Left lung (tissue), 4 donors: ENCODE measurements at regions not wholly inside any gene's neighbourhood (a gene's known extent, or its start where the extent isn't known, plus 50 kb on each side); places are given as distances from the start of the nearest gene placed in this dataset.

Experiments
- ATAC-seq: fragments of 200-7000 bp; cut with Tn5 transposase; one replicate; pipeline ENCODE4 v1.9.1; 2020; ENCODE audit warnings: moderate library complexity
- DNase-seq, 4 donors: peaks; one replicate each; pipeline ENCODE4 v3.0.0-alpha.2; 2013 to 2020
- H3K27ac ChIP-seq, 2 donors: fragments of 200-600 bp; sonication (generic) in 1 of 2; one replicate each; pipeline versions ENCODE4 v1.5.0 to v1.8.0; 2020 to 2021
- H3K27me3 ChIP-seq, 2 donors: fragments of 200-600 bp; sonication (generic) in 1 of 2; one replicate each; pipeline versions ENCODE4 v1.5.0 to v1.8.0; 2020 to 2021
- H3K36me3 ChIP-seq, 2 donors: fragments of 200-600 bp; sonication (generic) in 1 of 2; one replicate each; pipeline versions ENCODE4 v1.5.0 to v1.8.0; 2020 to 2021
- H3K4me1 ChIP-seq, 2 donors: fragments of 200-600 bp; one replicate each; pipeline ENCODE4 v1.8.0; 2021
- H3K4me3 ChIP-seq, 2 donors: fragments of 200-600 bp; sonication (generic) in 1 of 2; one replicate each; pipeline versions ENCODE4 v1.5.0 to v1.8.0; 2020 to 2021; ENCODE audit warnings: mild to moderate bottlenecking in 1 of 2
- H3K9me3 ChIP-seq, 2 donors: fragments of 200-600 bp; sonication (generic) in 1 of 2; one replicate each; pipeline versions ENCODE4 v1.5.0 to v1.8.0; 2020 to 2021
- CTCF ChIP-seq, 2 donors: fragments of 200-600 bp; sonication (generic) in 1 of 2; IDR thresholded peaks; one replicate each; pipeline versions ENCODE4 v1.5.0 to v1.8.0; 2021; ENCODE audit warnings: antibody characterized with exemption in 2 of 2
- intact Hi-C, 2 donors: fragments of 100-400 bp; cut with DNase I; formaldehyde crosslinking; loops; one replicate each; pipeline versions ENCODE4 v1.11.2 to v1.14.2; 2022
- donor health status: DM: no; HTN: yes; CAD: no.
- donor health status: DM: no; HTN: no; CAD: no.

- no peaks in the 10 kb centered on the region for H3K36me3 ChIP-seq
- DNase-seq (no peak), ATAC-seq (no peak)
- TF ChIP-seq CTCF (IDR thresholded peaks at IDR 0.05): no peak
- H3K9me3 ChIP-seq: peaks cover 0 to 7% of the 10 kb centered on the region in 2 donors
- intact Hi-C loops: loop anchor here in 1 of 2 donors (5.0 kb wide), 1 partner anchor 159 kb away; no protein-coding TSS in a partner anchor
- no peaks in the 10 kb centered on the region for H3K27me3 ChIP-seq
- peaks cover 0 to 14% of the 10 kb centered on the region in 2 donors for H3K4me1 ChIP-seq
- no peak overlapping the region for H3K4me3 ChIP-seq
- H3K27ac ChIP-seq: no peak overlapping the region
Observed at GRCh38 chr9:4921449-4921848, 63.6 kb upstream of the JAK2 start.

- no peak overlapping the region for H3K27ac ChIP-seq
- peaks cover 0 to 14% of the 10 kb centered on the region in 2 donors for H3K4me1 ChIP-seq
- H3K36me3 ChIP-seq: no peaks in the 10 kb centered on the region
- peaks cover 0 to 7% of the 10 kb centered on the region in 2 donors for H3K9me3 ChIP-seq
- DNase-seq (no peak), ATAC-seq (no peak)
- no peaks in the 10 kb centered on the region for H3K27me3 ChIP-seq
- no peak overlapping the region for H3K4me3 ChIP-seq
- no peak for TF ChIP-seq CTCF (IDR thresholded peaks at IDR 0.05)
- intact Hi-C loops: loop anchor here in 1 of 2 donors (5.0 kb wide), 1 partner anchor 160 kb away; no protein-coding TSS in a partner anchor
Observed at GRCh38 chr9:4922101-4922500, 63.0 kb upstream of the JAK2 start.

- Histone ChIP-seq H3K9me3 (peaks cover 0 to 7% of the 10 kb centered on the region in 2 donors), H3K36me3 (no peaks in the 10 kb centered on the region), H3K27me3 (no peaks in the 10 kb centered on the region), H3K4me1 (peaks cover 0 to 14% of the 10 kb centered on the region in 2 donors), H3K27ac (peak overlapping the region in 1 of 2 donors; percentile 17), H3K4me3 (no peak overlapping the region)
- ATAC-seq (peak; percentile 92), DNase-seq (no peak)
- no peak for TF ChIP-seq CTCF (IDR thresholded peaks at IDR 0.05)
- intact Hi-C loops: loop anchor here in 1 of 2 donors (5.0 kb wide), 1 partner anchor 160 kb away; no protein-coding TSS in a partner anchor
Observed at GRCh38 chr9:4922730-4923129, 62.3 kb upstream of the JAK2 start.

DNA sequence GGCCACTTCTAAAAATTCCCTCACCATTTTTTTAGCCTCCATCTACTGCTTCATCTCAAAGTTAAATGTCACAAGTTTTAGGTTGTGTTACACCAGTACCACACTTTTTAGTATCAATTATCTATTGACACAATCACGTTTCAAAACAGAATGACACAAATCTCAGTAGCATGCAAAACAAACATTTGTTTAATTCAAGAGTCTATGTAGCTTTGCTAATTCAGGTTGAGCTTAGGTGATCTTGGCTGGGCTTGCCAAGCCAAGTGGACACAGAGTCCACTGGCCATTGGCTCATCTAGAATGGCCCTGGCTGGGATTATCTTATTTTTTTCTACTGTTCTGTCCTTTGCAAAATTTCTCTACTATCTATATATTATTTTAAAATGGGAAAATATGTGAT lies 61.9 kb upstream of the JAK2 start:
- Histone ChIP-seq H3K27me3 (no peaks in the 10 kb centered on the region), H3K4me3 (no peak overlapping the region), H3K4me1 (peaks cover 0 to 14% of the 10 kb centered on the region in 2 donors), H3K36me3 (no peaks in the 10 kb centered on the region), H3K27ac (no peak overlapping the region), H3K9me3 (peaks cover 0 to 7% of the 10 kb centered on the region in 2 donors)
- TF ChIP-seq CTCF (IDR thresholded peaks at IDR 0.05): no peak
- peak; percentile 67 for ATAC-seq
- intact Hi-C loops: loop anchor here in 1 of 2 donors (5.0 kb wide), 1 partner anchor 161 kb away; no protein-coding TSS in a partner anchor
- DNase-seq: no peak

- Histone ChIP-seq H3K27ac (peak overlapping the region in 1 of 2 donors; percentile 1), H3K27me3 (no peaks in the 10 kb centered on the region), H3K4me1 (peaks cover 0 to 14% of the 10 kb centered on the region in 2 donors), H3K4me3 (no peak overlapping the region), H3K9me3 (peaks cover 0 to 7% of the 10 kb centered on the region in 2 donors), H3K36me3 (no peaks in the 10 kb centered on the region)
- DNase-seq (no peak), ATAC-seq (peak; percentile 44)
- intact Hi-C loops: loop anchor here in 1 of 2 donors (5.0 kb wide), 1 partner anchor 162 kb away; no protein-coding TSS in a partner anchor
- TF ChIP-seq CTCF (IDR thresholded peaks at IDR 0.05): peak in 1 of 2 donors; percentile 27
Observed at GRCh38 chr9:4923580-4924544, 61.2 kb upstream of the JAK2 start.
